WERI-Rb-1 (cell line): ENCODE measurements at regions not wholly inside any gene's neighbourhood (a gene's known extent, or its start where the extent isn't known, plus 50 kb on each side); places are given as distances from the start of the nearest gene placed in this dataset.
"Not testable (repeated sequence)": the region's sequence is repeated elsewhere in the genome, so short reads cannot be mapped to it uniquely, and the experiment has no call there.

Experiments
- DNase-seq: peaks from one replicate; pipeline ENCODE4 v3.0.0-alpha.2; 2020
- H3K27ac ChIP-seq: fragments of 250-450 bp; sonication (Bioruptor Pico); 2 replicates; pipeline ENCODE4 v1.5.1; 2020; ENCODE audit warnings: mild to moderate bottlenecking, moderate library complexity
- H3K27me3 ChIP-seq: fragments of 250-450 bp; sonication (Bioruptor Pico); 2 replicates; pipeline ENCODE4 v1.5.1; 2021; ENCODE audit warnings: mild to moderate bottlenecking, low read depth, moderate library complexity; ENCODE audit not compliant: insufficient read depth, severe bottlenecking
- H3K36me3 ChIP-seq: fragments of 250-450 bp; sonication (Bioruptor Pico); 2 replicates; pipeline ENCODE4 v1.5.1; 2020; ENCODE audit warnings: mild to moderate bottlenecking, moderate library complexity
- H3K4me3 ChIP-seq: 2 replicates; pipeline ENCODE4 v1.5.1; 2011; ENCODE audit warnings: low read depth, mild to moderate bottlenecking, control low read depth, low read length
- H3K9me3 ChIP-seq: fragments of 250-450 bp; sonication (Bioruptor Pico); 2 replicates; pipeline ENCODE4 v1.5.1; 2021; ENCODE audit warnings: mild to moderate bottlenecking, moderate library complexity; ENCODE audit not compliant: severe bottlenecking
- TF ChIP-seq, protein P1 (sequence below): IDR thresholded peaks from 2 replicates; pipeline ENCODE4 v1.5.1; 2011; ENCODE audit warnings: low read depth, mild to moderate bottlenecking, control low read depth, inconsistent platforms, low read length

DNA sequence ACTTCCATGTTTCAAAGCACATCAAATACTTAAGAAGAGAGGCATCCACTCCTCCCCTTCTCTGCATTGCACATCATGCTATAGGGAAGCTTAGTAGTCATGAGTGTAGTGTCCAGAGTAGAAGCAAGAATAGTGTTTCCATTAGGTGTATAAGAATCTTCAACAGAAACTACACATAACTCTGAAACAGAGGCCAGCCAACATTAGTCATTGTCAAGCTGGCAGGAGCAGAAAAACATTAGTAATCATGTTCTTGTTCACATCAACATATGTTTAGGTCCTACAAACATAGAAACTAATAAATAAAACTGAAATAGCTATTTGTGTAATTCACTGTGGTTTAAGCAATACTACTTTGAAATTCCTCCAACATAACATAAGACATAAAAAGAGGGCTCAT is 370.2 kb downstream of the PPP1R3A start:
- H3K27me3 ChIP-seq: no peaks in the 10 kb centered on the region
- no peak overlapping the region for H3K27ac ChIP-seq
- no peaks in the 10 kb centered on the region for H3K9me3 ChIP-seq
- H3K4me3 ChIP-seq: no peak overlapping the region
- no peaks in the 10 kb centered on the region for H3K36me3 ChIP-seq
- DNase-seq: no peak
- TF ChIP-seq, protein P1, sequence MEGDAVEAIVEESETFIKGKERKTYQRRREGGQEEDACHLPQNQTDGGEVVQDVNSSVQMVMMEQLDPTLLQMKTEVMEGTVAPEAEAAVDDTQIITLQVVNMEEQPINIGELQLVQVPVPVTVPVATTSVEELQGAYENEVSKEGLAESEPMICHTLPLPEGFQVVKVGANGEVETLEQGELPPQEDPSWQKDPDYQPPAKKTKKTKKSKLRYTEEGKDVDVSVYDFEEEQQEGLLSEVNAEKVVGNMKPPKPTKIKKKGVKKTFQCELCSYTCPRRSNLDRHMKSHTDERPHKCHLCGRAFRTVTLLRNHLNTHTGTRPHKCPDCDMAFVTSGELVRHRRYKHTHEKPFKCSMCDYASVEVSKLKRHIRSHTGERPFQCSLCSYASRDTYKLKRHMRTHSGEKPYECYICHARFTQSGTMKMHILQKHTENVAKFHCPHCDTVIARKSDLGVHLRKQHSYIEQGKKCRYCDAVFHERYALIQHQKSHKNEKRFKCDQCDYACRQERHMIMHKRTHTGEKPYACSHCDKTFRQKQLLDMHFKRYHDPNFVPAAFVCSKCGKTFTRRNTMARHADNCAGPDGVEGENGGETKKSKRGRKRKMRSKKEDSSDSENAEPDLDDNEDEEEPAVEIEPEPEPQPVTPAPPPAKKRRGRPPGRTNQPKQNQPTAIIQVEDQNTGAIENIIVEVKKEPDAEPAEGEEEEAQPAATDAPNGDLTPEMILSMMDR: no peak

GRCh38 chr7:113548137-113548536 is 370.7 kb downstream of the PPP1R3A start:
- no peak for DNase-seq
- Histone ChIP-seq H3K27ac (no peak overlapping the region), H3K36me3 (no peaks in the 10 kb centered on the region), H3K27me3 (no peaks in the 10 kb centered on the region), H3K4me3 (no peak overlapping the region), H3K9me3 (no peaks in the 10 kb centered on the region)
- TF ChIP-seq, protein P1: no peak

DNA sequence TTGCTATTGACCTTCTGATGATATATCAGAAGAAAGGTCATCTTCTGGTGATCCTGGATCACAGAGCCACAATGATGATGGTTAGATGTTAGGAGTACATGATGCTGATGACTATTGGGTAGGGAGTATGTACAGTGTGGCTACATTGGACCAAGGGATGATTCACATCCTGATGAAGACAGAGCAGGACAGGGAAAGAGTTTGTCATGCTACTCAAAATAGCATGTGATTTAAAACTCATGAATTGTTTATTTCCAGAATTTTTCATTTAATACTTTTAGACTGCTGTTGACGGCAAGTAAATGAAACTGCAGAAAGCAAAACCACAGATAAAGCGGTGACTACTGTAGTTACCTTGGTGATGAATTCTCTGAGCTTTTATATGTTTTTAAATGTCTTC is 397.3 kb downstream of the PPP1R3A start:
- Histone ChIP-seq H3K36me3 (no peaks in the 10 kb centered on the region), H3K4me3 (no peak overlapping the region), H3K27ac (no peak overlapping the region), H3K27me3 (no peaks in the 10 kb centered on the region), H3K9me3 (no peaks in the 10 kb centered on the region)
- TF ChIP-seq, protein P1: no peak
- no peak for DNase-seq

DNA sequence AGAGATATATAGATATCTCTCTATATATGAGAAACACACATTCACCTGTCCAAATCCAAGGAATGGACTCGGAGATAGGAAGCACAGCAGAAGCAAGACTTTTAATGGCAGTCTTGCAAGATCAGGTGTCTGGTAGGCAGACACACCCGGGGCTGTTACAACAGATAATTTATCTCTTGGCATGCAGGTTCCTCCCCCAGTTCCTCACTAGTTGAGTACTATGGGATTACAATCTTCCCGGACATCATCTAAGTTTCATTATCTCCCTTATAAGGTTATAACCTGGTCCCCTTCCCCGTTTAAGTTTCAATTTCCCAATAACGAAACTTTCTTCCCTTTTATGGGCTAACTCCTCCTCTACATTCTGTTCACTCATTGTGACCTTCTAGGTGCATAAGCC is 399.3 kb downstream of the PPP1R3A start:
- Histone ChIP-seq H3K27me3 (no peaks in the 10 kb centered on the region), H3K27ac (no peak overlapping the region), H3K9me3 (no peaks in the 10 kb centered on the region), H3K36me3 (no peaks in the 10 kb centered on the region), H3K4me3 (no peak overlapping the region)
- DNase-seq: no peak
- TF ChIP-seq, protein P1: no peak

- DNase-seq: no peak
- Histone ChIP-seq H3K27ac (peak overlapping the region; percentile 44), H3K36me3 (no peaks in the 10 kb centered on the region), H3K9me3 (no peaks in the 10 kb centered on the region), H3K4me3 (no peak overlapping the region), H3K27me3 (no peaks in the 10 kb centered on the region)
- TF ChIP-seq, protein P1: no peak
These were observed 386.3 kb upstream of the SMIM30 start for GRCh38 chr7:113504691-113505090.

GRCh38 chr7:113504142-113504541 is 385.8 kb upstream of the SMIM30 start:
- H3K36me3 ChIP-seq: no peaks in the 10 kb centered on the region
- TF ChIP-seq, protein P1: no peak
- no peaks in the 10 kb centered on the region for H3K9me3 ChIP-seq
- H3K27ac ChIP-seq: peak overlapping the region; percentile 14
- no peak overlapping the region for H3K4me3 ChIP-seq
- DNase-seq: no peak
- H3K27me3 ChIP-seq: no peaks in the 10 kb centered on the region

DNA sequence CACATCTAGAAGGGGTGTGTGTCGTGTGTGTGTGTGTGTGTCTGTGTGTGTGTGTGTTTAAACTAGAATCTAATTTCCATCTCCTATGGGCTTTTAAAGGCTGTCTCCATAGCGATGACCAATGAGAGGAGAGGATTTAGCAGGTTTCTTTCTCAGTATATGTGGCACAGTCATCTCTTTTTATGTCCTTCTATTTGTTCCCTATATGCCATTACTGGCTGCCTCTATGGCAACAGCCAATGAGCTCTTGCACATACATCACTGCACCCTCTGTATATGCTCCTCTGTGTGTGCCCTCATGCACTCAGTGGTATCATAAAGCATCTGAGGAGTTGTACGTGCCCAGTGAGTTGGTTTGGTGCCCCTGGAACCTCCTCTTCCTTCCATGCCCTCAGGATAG is 378.2 kb upstream of the SMIM30 start:
- not testable (repeated sequence) for H3K27ac ChIP-seq, H3K4me3 ChIP-seq, H3K36me3 ChIP-seq, H3K27me3 ChIP-seq, H3K9me3 ChIP-seq, DNase-seq

DNA sequence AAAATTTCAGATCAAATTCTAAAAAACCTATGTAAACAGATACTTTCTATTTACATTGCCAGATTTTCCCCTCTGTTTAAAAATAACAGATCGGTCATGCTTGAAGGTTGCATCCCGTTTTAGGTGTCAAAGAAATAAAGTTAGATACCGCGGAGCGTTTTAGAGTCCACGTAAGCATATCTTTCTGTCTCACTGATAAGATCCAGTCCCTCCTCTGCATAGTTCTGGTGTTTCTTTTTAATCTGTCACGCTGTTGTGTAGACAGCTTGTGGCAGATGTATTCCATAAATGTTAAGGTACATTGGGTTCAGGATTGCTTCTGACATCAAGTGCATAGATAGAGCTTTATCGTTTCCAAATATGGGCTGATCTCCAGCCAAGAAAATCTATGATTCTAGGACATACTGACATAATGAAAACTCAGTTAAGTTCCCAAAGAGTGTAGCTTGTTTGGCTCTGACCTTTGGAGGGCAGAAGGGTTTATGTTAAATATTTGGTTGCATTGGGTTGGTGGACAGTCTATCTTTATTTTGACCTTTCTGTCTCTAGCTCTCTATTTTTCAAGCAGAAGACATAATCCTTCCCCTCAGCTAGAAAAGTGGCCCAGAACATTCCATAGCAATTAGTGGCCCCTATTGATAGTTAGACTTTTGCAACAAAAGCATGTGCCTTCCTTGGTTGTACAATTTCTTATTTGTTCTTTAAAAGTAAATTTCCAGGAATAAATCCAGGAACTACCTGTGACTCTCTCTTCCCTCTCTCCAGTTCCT is 376.6 kb upstream of the SMIM30 start:
- not testable (repeated sequence) for H3K9me3 ChIP-seq, H3K27me3 ChIP-seq, H3K4me3 ChIP-seq, H3K36me3 ChIP-seq, DNase-seq, H3K27ac ChIP-seq
